SKM-1 treated with dmso at 0.1 percent for 144 hours (cell line): ENCODE measurements at regions not wholly inside any gene's neighbourhood (a gene's known extent, or its start where the extent isn't known, plus 50 kb on each side); places are given as distances from the start of the nearest gene placed in this dataset.

Experiments used
- DNase-seq: peaks from one replicate; lab custom pipeline; 2025; ENCODE audit not compliant: unreplicated experiment; lab: John Stamatoyannopoulos, UW

DNA sequence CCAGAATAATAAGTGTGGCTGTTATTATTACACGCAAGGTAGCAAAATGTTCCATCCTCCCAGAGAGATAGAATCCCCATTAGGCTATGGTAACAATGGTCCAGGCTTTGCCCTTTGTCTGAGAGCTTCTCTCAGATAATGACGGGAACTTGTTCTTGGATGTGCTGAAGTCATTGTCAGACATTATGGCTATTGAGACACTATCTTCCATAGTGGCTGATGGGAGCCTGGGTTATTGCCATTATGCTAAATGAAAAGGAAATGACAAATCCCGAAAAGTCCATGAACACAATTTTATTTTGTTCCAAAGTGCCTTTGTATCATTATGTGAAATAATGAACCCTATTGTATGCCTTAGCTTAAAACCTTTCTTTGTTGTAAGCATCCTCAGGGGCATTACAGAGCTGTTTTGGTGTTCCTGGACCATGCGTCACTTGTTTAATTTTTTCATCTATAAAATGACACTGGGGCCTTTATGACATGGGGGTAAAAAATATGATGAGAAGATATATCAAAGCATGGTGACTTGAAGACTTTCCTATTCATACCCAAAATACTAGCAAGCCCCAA, 218.5 kb downstream of the KCNS3 start:
- DNase-seq = no peak

DNA sequence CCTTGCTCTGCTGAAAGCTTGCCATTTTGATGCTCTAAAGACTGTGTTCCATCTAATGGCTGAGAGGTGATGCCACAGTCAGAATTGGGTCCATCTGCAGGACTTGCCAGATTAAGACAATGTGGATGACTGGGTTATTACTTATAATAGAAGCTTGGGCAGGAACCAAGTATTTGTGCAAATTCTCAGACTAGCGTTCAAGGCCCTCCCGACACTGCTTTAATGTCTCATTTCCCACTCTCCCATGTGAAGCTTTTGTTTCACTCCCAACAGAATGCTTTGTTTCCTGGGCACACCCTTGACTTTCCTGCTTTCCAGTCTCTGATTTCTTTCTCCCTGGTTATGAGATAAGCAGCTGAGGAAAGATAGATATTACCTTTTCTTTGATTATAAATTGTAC, 215.8 kb downstream of the KCNS3 start:
- no peak for DNase-seq

DNA sequence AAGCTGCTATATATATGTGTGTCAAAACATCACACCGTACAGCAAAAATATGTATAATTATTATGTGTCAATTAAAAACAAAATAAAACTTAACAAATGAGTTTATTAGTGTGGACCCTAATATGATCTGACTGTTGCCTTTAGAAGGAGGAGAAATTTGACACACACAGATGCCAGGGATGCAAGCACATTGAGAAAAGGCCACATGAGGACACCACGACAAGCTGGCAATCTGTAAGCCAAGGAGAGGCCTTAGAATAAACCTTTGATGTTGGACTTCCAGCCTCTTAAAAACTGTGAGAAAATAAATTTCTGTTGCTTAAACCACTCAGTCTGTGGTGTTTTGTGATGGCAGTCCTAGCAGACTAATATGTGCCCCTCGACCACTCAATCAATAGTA, 214.7 kb downstream of the KCNS3 start:
- no peak for DNase-seq

DNA sequence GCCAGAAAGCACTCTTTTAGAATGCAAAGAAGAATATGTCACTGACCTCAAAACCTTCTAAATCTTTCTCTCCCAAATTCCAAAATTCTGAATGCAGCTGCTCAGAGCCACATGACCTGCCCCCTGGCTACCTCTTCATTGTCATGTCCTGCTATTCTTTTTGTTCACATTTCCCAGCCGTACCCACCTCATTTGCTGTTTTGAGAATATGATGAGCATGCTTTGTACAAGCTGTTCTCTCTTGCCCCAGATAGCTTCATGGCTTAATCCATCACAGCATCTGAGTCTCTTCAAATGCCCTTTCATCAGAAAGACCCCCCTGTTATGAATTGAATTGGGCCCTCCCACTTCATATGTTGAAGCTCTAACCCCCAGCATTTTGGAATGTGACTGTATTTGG, 214.3 kb downstream of the KCNS3 start:
- no peak for DNase-seq

DNA sequence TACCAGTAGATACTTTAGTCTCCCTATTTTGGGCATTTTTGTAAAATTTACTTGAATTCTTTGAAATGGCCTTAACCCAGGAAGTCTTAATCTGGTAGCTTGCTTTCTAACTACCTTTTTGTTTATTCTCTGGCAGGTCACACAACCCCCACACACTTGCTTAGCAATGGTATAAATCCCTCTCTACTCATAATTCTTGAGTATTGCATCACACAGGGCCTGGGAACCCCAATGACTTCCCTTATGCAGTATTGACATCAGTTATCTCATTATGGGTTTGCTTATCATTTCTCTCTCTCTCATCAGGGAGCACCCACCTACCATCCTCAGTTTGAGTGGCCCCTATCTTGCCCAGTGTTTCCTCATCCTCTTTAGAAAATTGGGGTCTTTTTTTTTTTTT, 207.1 kb downstream of the KCNS3 start:
- no peak for DNase-seq

DNA sequence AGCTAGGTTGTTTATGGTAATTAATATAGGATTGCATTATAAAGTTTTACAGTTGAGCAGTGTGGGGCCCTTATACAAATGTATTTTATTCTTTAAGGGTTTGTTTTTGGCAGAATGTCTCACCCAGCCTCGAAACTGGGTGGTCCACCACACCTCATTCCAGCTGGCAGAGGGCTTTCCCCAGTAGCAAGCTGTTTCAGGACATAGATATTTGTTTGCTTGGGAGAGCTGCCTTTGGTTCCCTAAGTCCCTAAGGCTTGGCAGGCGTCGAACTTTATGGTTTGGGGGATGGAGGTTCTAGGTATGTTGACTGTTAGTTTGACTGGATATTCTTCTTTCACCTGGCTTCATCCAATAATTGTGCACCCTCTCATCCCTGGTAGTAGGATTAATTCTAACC, 205.9 kb downstream of the KCNS3 start:
- no peak for DNase-seq

DNA sequence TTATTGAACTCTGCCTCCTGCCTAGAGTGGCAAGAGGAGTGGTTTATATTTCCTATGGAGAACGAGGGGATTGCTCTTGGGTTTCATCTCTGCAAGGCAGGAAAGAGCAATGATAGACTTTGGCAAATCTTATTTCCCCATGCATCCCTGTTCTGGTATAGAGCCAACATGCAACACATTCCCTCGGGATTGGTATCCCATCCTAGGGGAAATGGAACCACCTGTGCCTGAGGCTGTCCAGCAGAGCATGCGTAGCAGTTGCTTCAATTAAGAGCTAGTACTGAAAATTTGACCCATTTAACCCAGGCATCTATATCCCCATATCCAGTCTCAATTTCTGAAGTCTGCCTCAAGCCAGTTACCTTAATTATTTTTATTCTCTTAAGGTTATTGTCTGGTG, 205.3 kb downstream of the KCNS3 start:
- DNase-seq = no peak

DNA sequence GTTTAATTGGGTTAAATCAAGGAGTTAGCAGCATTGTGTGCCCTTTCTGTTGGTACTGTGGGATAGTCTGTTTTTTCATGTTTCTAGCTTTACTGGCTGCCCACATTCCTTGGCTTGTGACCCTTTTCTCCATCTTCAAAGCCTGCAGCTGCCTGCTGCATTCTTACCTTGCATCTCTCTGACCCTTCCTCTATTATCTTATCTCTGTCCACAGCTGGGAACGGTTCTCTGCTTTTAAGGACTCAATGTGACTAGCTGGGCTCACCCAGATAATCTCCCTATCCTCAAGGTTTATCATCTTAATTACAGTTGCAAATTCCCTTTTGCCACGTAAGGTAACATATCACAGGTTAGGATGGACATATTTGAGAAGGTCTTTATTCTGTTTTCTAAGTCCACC, 199.7 kb downstream of the KCNS3 start:
- no peak for DNase-seq

DNA sequence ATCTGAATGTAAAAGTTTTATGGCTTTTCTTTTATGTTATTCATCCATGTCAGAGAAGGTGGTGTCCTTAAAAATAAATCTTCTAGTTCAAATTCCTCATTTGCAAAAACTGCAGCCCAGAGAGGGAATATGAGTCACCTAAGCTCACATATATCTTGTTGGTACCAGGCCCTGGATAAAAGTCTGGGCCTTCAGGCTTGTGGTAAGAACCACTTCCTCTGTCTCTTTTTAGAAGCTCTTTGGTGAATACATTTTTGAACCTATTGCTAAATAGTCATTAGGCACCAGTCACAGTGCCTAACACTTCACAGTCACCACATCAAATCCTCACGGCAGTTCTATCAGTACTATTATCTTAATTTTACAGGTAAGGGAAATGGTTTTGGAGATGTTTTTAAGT, 199.2 kb downstream of the KCNS3 start:
- peak; percentile 79 for DNase-seq

DNA sequence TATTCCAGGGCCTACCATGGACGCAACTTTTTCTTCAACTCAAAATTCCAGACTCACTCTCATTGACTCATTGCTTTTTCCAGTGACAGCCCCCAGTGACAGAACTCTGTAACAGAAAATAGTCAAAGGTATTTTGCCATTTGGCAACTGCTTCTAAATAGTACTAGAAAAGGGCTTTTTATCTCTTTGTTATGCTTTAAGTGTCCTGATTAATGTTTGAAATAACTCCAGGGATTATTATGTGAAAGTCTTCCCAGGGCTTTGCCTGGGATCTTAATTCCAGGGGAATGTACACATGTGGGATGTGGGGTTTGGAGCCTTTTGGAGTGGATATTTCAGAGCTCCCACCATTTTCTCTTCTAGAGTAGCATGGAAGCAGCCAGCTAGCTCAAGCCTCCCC, 198.8 kb downstream of the KCNS3 start:
- no peak for DNase-seq

DNA sequence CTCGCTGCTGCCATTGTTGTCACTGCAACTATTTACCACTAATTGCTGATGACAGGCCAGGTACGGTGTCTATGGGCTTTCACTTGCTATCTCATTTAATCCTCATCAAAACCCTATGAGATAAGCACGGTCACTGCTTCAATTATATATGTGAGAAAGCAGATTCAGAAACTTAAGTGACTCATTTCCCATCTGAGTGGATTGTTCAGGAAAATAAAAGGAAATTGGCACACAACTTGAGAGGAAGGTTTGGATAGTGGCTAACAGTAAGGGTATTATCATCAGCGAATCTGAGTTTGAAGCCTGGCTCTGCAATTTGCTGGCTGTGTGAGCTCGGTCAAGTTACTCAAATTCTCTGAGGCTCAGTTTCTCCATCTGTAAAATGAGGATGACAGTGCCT, 196.0 kb downstream of the KCNS3 start:
- DNase-seq = no peak

DNA sequence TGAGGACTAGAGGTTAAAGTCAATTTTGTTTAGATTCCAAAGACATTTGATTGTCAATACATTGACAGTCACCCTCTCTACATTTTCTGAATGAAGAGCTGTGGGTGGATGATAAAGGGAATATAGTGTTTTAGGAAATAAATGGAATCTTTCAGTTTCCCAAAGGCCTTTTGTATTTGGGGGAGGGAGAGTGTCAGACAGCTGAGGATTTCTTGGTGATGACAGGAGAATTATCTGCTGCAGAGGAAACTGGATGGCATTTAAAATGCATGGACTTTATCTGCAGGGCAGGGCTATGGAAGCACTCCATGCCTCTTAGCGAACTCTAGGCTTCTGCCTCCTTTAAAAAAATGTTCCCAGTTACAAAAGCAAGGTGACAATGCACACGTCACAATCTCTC, 195.1 kb downstream of the KCNS3 start:
- DNase-seq = no peak

DNA sequence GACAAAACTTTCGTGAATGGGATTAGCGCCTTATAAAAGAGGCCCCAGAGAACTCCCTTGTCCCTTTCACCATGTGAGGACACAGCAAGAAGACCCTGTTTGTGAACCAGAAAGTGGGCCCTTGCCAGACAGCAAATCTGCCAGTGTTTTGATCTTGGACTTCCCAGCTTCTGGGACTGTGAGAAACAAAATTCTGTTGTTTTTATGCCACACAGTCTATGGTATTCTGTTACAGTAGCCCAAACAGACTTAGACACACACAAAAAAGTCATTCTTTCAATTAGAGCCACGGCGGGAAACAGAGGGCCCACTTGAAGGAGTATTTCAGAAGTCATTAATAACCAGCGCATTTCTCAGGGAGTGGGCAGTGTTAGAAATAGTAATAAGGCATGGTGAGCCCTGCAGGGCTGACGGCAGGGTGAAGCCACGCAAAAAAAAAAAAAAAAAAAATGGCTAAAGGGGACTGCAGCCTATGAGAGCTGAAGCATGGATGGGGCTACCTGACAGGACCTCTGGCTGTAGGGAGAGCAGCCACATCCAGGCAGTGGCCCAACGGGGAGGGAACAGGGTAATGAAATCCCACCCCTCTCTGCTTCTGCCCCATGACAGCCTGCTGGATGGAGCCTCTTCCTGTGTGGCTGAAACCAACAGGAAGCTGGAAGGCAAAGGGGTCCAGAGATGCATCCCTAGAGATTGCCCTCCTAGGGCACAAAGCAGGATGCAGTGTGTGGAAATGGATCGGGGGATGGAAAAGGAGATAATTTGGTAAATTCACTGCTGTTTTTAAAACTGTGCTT, 189.3 kb downstream of the KCNS3 start:
- no peak for DNase-seq

DNA sequence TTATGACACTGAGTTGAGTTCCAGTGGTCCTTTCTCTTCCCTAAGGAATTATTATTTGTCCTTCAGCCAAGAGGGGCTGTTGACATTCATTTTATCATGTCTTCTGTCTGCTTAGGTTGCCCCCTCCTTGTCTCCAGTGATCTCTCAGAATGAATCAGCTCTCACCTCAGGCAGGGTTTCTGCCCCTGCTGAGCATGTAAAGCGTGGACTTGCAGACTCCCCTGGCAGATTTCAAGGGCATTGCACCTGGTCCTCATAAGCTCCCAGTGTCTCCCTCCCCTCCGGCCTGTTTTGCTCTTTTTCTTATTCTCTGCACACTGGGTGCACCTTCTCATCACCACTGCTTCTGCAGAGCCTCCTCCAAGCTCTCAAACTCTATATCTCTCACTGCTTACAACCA, 188.4 kb downstream of the KCNS3 start:
- no peak for DNase-seq

DNA sequence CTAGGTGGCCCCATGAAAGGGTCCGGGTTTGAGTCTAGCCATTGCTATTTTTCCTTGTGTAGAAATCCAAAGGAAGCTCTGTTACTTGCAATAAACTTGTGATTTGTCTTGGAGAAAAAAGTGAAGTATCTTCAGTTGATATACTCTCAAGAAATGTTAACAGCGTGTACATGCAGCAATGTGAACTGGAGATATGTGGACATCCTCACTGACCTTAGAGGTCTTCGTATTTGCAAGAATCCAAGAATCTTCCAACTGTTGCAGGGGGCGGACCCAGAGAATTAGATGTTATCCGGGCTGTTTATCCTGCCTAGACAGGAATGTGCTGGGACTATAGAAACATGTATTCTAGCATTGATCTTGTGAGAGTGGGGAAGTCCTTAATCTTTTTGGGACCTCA, 187.6 kb downstream of the KCNS3 start:
- no peak for DNase-seq

DNA sequence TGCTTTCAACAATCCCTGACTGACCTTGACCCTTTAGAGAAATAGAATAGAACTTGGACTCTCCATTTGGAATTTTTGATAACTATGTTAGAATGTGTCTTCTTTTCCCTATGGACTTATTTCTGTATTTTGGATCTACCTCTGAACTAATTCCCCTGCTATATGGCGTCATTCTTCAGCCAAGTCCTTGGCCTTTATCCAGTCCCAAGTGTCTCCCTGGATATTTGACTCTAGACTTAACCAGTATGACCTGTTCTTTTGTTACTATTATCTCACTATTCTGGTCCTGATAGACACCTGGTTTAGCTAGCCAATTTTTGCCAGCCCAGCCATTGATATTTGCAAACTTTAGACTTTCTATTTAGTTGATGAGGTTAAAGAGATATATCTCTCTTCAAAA, 186.8 kb downstream of the KCNS3 start:
- DNase-seq = no peak

DNA sequence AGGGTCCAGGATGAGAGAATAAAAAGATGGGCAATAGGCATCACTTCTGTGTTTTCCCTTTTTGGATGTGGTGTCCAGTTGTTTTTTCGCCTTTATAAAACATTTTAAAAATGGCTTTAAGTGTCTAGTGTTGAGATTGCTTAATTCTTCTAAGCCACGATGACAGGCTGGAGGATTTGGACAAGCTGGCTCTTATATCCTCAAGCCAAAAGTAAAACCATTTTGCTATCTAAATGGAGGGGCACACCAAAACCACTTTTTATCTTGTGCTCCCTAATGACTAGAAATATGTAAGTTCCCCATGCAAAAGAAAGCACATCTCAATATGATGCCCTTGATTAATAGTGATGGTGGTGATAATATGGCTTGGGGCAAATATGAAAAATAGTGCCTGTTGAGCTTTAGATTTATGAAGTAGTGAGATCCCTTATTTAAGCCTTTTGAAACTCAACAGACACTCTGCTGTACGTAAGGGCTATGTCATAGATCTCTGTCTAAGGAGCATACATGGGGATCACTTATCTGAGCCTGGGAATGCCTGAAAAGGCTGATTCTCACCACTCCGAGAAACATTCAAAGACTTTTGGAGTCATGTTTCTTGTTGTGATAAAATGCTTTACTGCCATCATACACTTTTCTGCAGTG, 185.5 kb downstream of the KCNS3 start:
- DNase-seq = no peak

DNA sequence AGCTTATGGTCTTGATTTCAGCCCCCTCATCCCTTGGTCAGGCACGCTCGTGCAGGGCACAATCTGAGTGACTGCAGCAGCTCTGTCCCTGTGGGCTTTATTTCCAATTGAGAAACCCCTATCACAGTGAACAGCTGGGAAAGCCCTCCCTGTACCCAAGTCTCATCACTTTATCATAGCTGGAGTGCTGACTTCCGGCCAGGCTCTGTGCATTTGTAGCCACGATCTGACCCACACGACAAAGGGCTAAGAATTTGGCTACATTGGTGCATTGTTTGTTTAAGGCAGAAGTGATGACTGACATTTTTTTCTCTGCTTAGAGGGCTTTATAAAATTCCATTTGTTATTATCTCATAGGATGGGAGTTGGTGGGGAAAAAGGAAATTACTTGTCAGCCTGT, 184.4 kb downstream of the KCNS3 start:
- DNase-seq = no peak

DNA sequence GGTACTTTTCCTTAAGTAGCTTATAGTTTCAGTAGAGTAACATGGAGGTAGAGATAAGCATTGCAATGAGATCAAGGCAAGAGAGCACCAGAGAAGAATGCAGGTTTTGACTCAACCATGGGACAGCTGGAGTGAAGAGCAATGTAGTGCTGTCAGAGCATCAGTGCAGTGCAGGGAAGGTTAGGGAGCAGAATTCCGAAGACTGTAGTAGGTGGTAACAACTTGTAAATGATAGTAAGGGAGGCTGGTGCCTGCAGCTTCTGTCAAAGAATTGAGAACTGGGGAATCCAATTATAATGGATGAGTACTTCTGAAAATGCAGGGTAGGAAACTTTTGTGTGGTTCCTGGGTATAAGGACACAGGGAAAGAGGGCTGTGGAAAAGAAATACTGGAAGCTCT, 183.2 kb downstream of the KCNS3 start:
- no peak for DNase-seq

DNA sequence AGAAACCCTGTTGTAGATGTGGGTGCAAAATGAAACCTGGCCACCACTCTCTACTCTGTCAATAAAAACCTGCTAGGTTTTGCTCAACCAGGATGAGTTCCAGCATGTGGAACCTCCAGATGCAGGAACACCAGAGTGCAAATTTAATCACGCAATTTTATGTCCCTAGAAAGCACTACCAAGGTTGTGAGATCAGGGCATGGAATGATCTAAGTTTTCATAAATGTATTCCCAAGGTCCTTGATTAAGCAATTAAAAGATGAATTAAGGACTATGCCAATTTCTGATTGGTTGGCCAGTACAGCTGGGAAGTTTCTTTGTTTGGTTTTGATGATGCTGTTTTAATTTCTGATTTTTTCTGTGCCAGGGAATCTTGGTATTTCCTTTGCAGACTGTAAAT, 179.2 kb downstream of the KCNS3 start:
- DNase-seq = no peak

DNA sequence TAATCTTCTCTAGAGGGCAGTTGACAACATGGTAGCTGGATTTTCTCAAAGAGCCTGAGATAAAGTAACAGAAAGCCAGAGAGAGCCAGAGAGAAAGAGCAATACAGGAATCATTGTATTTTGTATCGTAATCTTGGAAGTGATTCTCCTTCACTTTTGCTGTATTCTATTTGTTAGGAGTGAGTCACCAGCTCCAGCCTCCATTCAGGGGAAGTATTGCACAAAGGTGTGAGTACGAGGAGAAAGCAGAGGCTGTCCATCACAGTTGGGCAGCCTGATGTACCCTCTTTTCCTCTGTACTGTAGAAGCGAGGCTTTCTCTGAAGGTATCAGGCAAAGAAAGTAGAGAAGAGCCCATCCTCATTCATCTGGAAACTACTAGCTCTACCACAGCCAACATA, 176.8 kb downstream of the KCNS3 start:
- DNase-seq = no peak

DNA sequence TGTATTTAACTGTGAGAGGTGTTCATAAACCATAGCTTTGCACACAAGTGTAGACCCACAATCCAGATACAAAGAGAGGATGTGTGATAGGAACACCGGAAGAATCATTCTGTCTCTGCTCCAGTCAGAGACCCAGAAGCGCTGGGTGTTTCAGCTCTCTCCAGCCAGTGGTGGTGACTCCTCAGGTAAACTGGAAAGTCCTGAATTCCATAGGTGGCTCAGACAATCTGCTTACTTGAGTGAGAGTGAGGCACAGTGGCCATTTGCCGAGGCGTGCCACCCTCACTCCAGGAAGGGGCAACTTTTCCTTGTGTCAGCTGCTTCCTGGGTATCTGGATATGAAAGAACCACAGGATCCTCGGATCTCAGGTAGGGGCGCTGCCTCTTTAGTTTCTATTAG, 171.5 kb downstream of the KCNS3 start:
- no peak for DNase-seq

DNA sequence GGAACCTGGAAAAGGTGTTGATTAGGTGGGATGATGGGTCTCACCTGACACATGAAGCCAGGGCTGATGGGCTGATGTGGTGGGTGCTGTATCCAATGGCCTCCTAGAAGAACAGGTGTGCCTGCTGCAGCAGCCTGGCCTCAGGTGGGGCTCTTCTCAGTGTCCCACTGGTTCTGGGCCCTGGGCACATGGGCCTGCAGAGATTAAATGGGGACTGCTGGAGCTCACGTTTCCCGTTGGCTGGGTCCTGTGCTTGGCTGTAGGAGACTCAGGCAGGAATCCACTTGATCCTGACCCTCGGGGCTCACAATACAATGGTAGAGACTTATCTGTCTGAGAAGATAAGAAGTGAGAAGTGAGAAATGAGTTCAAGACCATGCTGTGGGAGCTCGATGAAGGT, 170.9 kb downstream of the KCNS3 start:
- no peak for DNase-seq
